HUES48 (cell line): ENCODE measurements at regions not wholly inside any gene's neighbourhood (a gene's known extent, or its start where the extent isn't known, plus 50 kb on each side); places are given as distances from the start of the nearest gene placed in this dataset.

Experiments
- H3K27ac ChIP-seq: one replicate; pipeline ENCODE4 v1.7.0; 2013; ENCODE audit warnings: low read depth, low read length, inconsistent platforms
- H3K27me3 ChIP-seq: 2 replicates; pipeline ENCODE4 v1.6.1; 2013; ENCODE audit warnings: mild to moderate bottlenecking, low read length; ENCODE audit not compliant: control insufficient read depth, insufficient read depth
- H3K36me3 ChIP-seq: 2 replicates; pipeline ENCODE4 v1.6.1; 2013; ENCODE audit warnings: low read length; ENCODE audit not compliant: control insufficient read depth, insufficient read depth
- H3K4me1 ChIP-seq: 2 replicates; pipeline ENCODE4 v1.6.1; 2013; ENCODE audit warnings: mild to moderate bottlenecking, low read length; ENCODE audit not compliant: control insufficient read depth, insufficient read depth
- H3K4me3 ChIP-seq: 2 replicates; pipeline ENCODE4 v1.5.1; 2013; ENCODE audit warnings: mild to moderate bottlenecking, low read depth, low read length
- H3K9ac ChIP-seq: 2 replicates; pipeline ENCODE4 v1.6.1; 2013; ENCODE audit warnings: mild to moderate bottlenecking, low read depth, low read length, moderate library complexity
- H3K9me3 ChIP-seq: 2 replicates; pipeline ENCODE4 v1.6.1; 2013; ENCODE audit warnings: low read length; ENCODE audit not compliant: control insufficient read depth, insufficient read depth

GRCh38 chr6:79431537-79431933 is 105.7 kb downstream of the LCA5 start:
- Histone ChIP-seq H3K27ac (no peak overlapping the region), H3K9me3 (no peaks in the 10 kb centered on the region), H3K4me1 (0 out of 2 replicates have a peak, but pooled peaks cover 3% of the 10 kb centered on the region), H3K27me3 (no peaks in the 10 kb centered on the region), H3K4me3 (no peak overlapping the region), H3K36me3 (no peaks in the 10 kb centered on the region), H3K9ac (no peak overlapping the region)

GRCh38 chr6:79430913-79431536 is 106.2 kb downstream of the LCA5 start:
- Histone ChIP-seq H3K4me1 (0 out of 2 replicates have a peak, but pooled peaks cover 3% of the 10 kb centered on the region), H3K9me3 (no peaks in the 10 kb centered on the region), H3K27ac (no peak overlapping the region), H3K36me3 (no peaks in the 10 kb centered on the region), H3K9ac (no peak overlapping the region), H3K4me3 (no peak overlapping the region), H3K27me3 (no peaks in the 10 kb centered on the region)

DNA sequence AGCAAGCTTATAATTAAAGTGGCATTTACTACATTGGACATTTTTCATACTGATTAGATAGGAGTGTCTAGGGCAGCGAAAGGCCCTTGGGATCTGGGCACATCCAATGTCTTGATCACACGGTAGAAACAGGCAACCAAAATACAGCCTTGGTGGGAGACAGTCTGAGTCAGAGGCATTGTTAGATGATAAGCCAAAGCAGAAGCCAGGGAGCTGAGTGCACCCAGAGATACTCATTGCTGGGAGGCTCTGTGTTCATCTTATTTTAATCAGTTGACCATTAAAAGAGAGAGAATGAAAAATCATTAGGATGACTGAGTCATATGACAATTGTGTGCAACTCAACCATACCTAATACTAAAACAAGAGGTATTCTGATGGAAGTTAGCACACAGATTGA is 109.5 kb downstream of the LCA5 start:
- no peaks in the 10 kb centered on the region for H3K36me3 ChIP-seq
- no peaks in the 10 kb centered on the region for H3K27me3 ChIP-seq
- no peak overlapping the region for H3K4me3 ChIP-seq
- 0 out of 2 replicates have a peak, but pooled peaks cover 3% of the 10 kb centered on the region for H3K4me1 ChIP-seq
- no peaks in the 10 kb centered on the region for H3K9me3 ChIP-seq
- H3K9ac ChIP-seq = no peak overlapping the region
- H3K27ac ChIP-seq = no peak overlapping the region

DNA sequence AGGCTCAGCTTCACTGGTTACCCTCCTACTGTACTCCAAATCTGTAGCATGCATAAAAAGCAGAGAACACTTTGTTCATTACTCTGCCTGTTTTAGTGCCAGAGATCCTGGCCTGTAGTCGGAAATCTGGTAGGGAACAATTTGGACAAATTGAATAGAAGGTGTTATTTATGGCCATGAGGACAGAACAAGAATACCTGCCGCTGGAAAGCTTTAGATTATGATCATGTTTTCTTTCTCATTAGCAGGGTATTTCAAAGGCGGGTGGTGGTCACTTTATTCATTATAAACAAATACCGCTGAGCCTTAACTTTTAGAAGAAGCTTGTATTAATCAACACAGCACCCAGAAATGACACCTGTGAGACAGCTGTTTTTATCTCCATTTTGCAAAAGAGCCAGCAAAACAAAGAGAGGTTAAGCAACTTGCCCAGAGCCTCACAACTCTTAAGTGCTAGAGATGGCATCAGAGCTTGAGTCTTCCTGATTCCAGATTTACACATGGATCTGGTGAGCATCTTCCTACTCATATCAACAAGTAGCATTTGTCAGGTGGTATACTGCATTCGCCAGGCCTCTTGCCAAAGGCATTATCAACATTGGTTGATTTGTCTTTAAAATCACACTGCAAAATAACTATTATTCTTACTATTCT is 110.5 kb downstream of the LCA5 start:
- Histone ChIP-seq H3K4me3 (no peak overlapping the region), H3K27ac (no peak overlapping the region), H3K27me3 (no peaks in the 10 kb centered on the region), H3K9me3 (no peaks in the 10 kb centered on the region), H3K9ac (no peak overlapping the region), H3K36me3 (no peaks in the 10 kb centered on the region), H3K4me1 (0 out of 2 replicates have a peak, but pooled peaks cover 3% of the 10 kb centered on the region)

GRCh38 chr6:79425589-79426311 is 111.5 kb downstream of the LCA5 start:
- Histone ChIP-seq H3K4me1 (0 out of 2 replicates have a peak, but pooled peaks cover 3% of the 10 kb centered on the region), H3K9ac (no peak overlapping the region), H3K9me3 (no peaks in the 10 kb centered on the region), H3K27me3 (no peaks in the 10 kb centered on the region), H3K36me3 (no peaks in the 10 kb centered on the region), H3K27ac (no peak overlapping the region), H3K4me3 (no peak overlapping the region)

DNA sequence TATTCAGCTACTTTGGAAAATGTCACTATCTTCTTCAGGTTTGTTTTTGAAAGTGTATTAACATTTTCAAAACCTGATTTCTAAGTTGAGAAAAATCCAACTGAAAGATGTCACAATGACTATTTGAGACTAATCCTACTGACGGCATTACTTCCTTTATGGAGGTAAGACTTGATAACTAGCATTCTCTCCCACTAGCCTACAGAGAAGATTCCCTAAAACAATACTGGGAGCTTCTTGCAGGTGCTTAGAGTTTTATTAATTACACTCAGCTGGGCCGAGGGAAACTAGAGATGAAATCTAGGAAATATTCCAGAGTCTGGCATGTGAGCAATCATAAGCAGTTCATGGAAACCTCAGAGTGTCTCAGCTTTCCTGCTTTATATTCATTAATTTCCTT is 114.0 kb downstream of the LCA5 start:
- Histone ChIP-seq H3K9ac (no peak overlapping the region), H3K4me1 (no peaks in the 10 kb centered on the region), H3K4me3 (no peak overlapping the region), H3K9me3 (no peaks in the 10 kb centered on the region), H3K27ac (no peak overlapping the region), H3K27me3 (no peaks in the 10 kb centered on the region), H3K36me3 (no peaks in the 10 kb centered on the region)

DNA sequence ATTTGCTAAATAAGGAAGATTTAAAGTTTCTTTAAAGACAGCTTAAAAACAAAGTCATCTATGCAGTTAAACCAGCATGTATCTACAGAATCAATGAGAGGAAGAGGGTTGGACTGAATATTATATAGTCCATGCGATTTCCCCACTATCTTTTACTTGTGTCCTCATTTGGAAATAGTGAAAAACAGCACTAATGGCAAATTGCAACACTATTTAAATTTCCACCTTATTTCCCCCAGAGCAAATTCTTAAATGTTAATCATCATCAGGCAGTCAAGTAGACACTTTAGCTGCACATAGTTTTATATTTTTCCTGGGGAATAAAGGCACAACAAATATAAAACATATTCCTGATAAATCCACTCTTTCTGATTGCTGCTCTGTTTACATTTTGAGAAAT is 114.6 kb downstream of the LCA5 start:
- Histone ChIP-seq H3K9me3 (no peaks in the 10 kb centered on the region), H3K4me1 (no peaks in the 10 kb centered on the region), H3K4me3 (no peak overlapping the region), H3K9ac (no peak overlapping the region), H3K27ac (no peak overlapping the region), H3K36me3 (no peaks in the 10 kb centered on the region), H3K27me3 (no peaks in the 10 kb centered on the region)

DNA sequence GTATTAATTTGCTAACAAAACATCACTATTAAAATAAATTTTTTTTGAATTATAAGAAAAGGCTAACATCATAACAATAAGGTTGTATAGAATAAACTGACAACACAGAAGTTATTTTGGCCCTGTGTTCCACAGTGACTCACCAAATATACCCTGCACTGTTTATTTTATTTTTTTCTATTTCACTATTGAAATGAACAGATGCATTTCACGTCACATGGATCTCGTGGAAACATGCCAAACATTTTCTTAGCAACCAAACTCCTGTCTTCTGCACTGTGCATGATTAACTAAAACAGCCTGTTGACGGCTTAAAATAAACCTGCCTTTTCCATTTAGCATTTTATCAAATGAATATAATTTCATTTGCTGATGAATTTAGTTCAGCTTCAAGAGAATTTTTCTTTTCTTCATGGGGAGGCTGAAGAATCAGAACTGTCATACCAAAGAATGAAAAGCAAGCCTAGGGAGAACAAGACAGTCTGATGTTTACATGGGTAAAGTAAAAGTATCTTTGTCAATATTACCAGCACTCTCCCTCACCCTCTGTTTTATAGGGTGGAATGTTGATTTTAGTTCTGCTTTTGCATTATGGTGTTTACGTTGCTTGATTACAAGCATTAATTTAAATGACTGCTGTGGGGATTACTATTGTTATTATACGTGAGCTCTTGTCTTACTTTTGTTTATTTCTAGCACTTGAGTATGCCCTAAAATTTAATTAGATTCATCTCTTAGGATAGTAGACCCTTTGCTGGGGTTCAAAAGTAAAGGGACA is 115.3 kb downstream of the LCA5 start:
- Histone ChIP-seq H3K27me3 (no peaks in the 10 kb centered on the region), H3K36me3 (no peaks in the 10 kb centered on the region), H3K9ac (no peak overlapping the region), H3K9me3 (no peaks in the 10 kb centered on the region), H3K4me3 (no peak overlapping the region), H3K27ac (no peak overlapping the region), H3K4me1 (no peaks in the 10 kb centered on the region)

GRCh38 chr6:79421001-79421411 is 116.2 kb downstream of the LCA5 start:
- Histone ChIP-seq H3K36me3 (no peaks in the 10 kb centered on the region), H3K4me3 (no peak overlapping the region), H3K4me1 (no peaks in the 10 kb centered on the region), H3K27ac (no peak overlapping the region), H3K27me3 (no peaks in the 10 kb centered on the region), H3K9me3 (no peaks in the 10 kb centered on the region), H3K9ac (no peak overlapping the region)

DNA sequence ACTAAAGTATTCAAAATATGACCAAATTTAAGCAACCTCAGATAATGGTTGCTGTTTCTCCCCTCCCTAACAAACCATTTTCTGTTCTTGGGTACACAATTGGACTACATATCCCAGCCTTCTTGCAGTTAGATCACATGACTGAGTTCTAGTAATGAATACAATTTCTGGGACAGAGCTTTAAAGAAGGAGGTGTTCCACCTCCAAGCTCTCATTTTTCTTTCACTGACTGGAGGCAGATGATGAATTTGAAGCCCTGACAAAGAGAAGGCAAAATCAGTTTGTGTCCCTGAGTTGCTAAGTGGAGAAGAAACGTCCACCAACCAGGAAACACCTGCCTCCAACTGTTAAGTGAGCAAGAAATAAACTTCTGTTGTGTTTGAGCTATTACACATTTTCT is 117.2 kb downstream of the LCA5 start:
- Histone ChIP-seq H3K4me3 (no peak overlapping the region), H3K36me3 (no peaks in the 10 kb centered on the region), H3K4me1 (no peaks in the 10 kb centered on the region), H3K27ac (no peak overlapping the region), H3K27me3 (no peaks in the 10 kb centered on the region), H3K9me3 (no peaks in the 10 kb centered on the region), H3K9ac (no peak overlapping the region)
